ENCODE measurements at regions not wholly inside any gene's neighbourhood (a gene's known extent, or its start where the extent isn't known, plus 50 kb on each side); places are given as distances from the start of the nearest gene placed in this dataset.

GRCh38 chr17:77308861-77309726 is 168.3 kb downstream of the SEC14L1 start:
- peak; percentile 81 for DNase-seq

- no peak for DNase-seq
Observed at GRCh38 chr17:77310336-77310735, 169.6 kb downstream of the SEC14L1 start.

- no peak for DNase-seq
Observed at GRCh38 chr17:77311371-77311981, 170.7 kb downstream of the SEC14L1 start.

GRCh38 chr17:77312061-77312701 is 171.4 kb downstream of the SEC14L1 start:
- no peak for DNase-seq

GRCh38 chr17:77312786-77313599 is 172.2 kb downstream of the SEC14L1 start:
- DNase-seq: no peak

GRCh38 chr17:77313831-77314230 is 173.1 kb downstream of the SEC14L1 start:
- no peak for DNase-seq

GRCh38 chr17:77314601-77315000 is 173.8 kb downstream of the SEC14L1 start:
- DNase-seq: no peak

- DNase-seq: no peak
Observed at GRCh38 chr17:77315010-77315409, 174.2 kb downstream of the SEC14L1 start.

- DNase-seq: peak; percentile 57
Observed at GRCh38 chr17:77315551-77316190, 174.9 kb downstream of the SEC14L1 start.

GRCh38 chr17:77316191-77316641 is 175.4 kb downstream of the SEC14L1 start:
- no peak for DNase-seq

GRCh38 chr17:77316651-77317050 is 175.9 kb downstream of the SEC14L1 start:
- no peak for DNase-seq

- no peak for DNase-seq
Observed at GRCh38 chr17:77317091-77317750, 176.5 kb downstream of the SEC14L1 start.

GRCh38 chr17:77318021-77318420 is 177.3 kb downstream of the SEC14L1 start:
- DNase-seq: no peak

- DNase-seq: peak; percentile 72
Observed at GRCh38 chr17:77318491-77319210, 177.9 kb downstream of the SEC14L1 start.

- peak; percentile 94 for DNase-seq
Observed at GRCh38 chr17:77319211-77320043, 178.7 kb downstream of the SEC14L1 start.

- DNase-seq: peak; percentile 74
Observed at GRCh38 chr17:77320044-77320440, 179.3 kb downstream of the SEC14L1 start.

- DNase-seq: peak; percentile 43
Observed at GRCh38 chr17:77320485-77321256, 179.9 kb downstream of the SEC14L1 start.

GRCh38 chr17:77321649-77322513 is 181.1 kb downstream of the SEC14L1 start:
- no peak for DNase-seq
